ENCODE measurements at regions not wholly inside any gene's neighbourhood (a gene's known extent, or its start where the extent isn't known, plus 50 kb on each side); places are given as distances from the start of the nearest gene placed in this dataset.
"Not testable (repeated sequence)": the region's sequence is repeated elsewhere in the genome, so short reads cannot be mapped to it uniquely, and the experiment has no call there.

DNA sequence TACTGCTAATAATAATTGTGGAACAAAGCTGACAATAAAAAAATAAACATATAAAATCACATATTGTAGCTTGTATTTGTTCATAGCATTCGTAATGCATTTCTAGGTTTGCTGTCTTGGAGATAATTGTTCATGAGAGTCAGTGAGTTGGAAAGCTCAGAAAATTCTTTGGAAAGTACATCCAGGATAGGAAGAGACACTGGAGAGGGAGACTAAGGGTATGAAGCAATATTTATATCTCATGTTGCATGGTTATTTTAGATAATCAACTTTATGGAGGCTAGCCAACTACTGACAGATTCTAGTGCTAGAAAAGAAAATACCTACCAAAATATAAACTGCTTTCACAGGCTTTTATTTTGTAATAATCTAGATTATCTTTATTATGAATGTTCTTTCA lies 1095.2 kb downstream of the FSCB start:
- DNase-seq (ENCODE audit: low read depth): no peak

DNA sequence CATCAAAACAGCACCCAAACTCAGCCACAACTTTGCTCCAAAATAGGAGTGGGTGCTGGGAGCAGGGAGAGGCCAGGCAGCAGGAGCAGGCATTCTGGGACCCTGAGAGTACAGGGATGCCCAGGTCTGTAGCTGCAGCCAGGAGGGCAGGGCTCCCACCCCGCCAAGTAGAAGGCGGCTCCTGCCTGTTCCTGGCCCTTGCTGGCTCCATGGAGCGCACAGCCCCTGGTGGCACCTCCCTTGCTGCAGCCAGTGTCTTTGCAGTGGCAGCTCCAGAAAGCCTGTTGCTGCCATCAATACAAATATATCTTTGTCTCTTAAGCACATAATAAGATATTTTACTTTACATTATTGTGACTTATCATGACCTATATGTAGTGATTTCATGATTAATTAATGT lies 1096.5 kb downstream of the FSCB start:
- DNase-seq (ENCODE audit: low read depth): no peak

DNA sequence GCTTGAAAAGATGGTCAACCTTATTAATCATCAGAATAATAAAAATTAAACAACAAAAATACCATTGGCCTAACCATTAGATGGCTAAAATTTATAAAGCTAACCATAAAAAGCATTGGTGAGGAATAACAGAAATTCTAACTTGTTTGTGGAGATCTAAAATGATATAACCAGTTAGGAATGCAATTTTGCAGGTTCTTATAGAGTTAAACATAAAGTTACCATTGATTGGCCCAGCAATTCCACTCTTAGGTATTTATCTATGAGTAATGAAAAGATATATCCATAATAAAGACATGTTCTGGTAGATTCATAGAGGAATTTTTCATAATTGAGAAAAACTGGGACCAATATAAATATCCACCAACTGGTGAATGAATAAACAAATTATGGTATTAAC lies 1098.6 kb downstream of the FSCB start:
- no peak for DNase-seq (ENCODE audit: low read depth)

DNA sequence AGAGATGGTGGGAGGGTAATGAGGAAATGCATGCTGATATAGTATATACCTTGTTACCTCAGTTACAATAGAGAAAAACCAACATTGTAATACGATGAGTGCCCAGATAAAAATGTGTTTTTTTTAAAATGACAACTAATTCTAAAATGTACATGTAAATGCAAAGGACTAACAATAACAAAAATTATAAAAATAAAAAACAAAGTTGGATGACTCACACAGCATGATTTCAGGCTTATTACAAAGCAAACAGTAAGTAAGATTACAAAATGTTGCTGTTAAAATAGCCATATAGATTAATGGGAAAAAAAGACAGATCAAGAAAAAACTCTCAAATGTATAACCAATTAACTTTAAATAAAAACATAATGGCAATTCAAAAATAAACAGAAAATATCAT lies 1099.4 kb downstream of the FSCB start:
- DNase-seq (ENCODE audit: low read depth): no peak

DNA sequence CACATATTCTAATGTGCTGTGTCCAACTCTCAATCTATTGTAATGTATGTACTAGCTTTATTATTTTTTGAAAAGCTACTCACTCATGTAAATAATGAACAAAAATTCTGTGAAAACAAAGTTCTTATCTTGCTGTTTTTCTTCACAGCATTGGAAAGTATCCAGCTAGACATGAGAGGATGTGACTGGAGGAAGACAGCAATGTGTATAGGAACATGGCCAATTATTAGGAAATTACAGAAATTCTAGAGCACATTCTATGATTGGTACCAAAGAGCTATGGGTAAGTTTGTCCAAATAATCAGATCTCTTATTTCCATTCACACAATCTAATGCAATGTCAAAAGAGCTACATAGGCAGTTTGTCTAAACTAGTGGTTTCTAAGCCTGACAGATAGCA lies 1100.2 kb downstream of the FSCB start:
- DNase-seq (ENCODE audit: low read depth): no peak

DNA sequence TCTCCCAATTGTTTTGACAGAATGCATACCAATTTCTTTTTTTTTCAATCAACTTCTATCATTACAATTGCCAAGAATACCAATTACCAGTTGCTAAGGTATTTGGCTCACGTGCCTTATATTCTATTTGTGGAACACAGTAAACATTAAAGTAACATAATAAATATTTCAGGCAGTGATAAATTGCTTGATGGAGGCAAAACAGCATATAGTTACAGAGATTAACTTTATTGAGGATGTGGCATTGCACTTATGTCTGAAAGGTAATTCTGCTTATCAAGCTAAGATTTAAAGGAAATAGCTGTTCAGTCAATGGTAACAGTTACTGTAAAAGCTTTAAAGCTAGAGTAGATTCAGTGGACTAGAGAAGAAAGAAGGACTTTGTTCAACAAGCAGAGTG lies 1107.8 kb downstream of the FSCB start:
- DNase-seq (ENCODE audit: low read depth): no peak

DNA sequence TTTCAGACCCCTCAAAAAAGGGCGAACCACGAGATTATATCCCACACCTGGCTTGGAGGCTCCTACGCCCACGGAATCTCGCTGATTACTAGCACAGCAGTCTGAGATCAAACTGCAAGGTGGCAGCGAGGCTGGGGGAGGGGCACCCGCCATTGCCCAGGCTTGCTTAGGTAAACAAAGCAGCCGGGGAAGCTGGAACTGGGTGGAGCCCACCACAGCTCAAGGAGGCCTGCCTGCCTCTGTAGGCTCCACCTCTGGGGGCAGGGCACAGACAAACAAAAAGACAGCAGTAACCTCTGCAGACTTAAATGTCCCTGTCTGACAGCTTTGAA lies 1136.6 kb downstream of the FSCB start:
- DNase-seq (ENCODE audit: low read depth): not testable (repeated sequence)

DNA sequence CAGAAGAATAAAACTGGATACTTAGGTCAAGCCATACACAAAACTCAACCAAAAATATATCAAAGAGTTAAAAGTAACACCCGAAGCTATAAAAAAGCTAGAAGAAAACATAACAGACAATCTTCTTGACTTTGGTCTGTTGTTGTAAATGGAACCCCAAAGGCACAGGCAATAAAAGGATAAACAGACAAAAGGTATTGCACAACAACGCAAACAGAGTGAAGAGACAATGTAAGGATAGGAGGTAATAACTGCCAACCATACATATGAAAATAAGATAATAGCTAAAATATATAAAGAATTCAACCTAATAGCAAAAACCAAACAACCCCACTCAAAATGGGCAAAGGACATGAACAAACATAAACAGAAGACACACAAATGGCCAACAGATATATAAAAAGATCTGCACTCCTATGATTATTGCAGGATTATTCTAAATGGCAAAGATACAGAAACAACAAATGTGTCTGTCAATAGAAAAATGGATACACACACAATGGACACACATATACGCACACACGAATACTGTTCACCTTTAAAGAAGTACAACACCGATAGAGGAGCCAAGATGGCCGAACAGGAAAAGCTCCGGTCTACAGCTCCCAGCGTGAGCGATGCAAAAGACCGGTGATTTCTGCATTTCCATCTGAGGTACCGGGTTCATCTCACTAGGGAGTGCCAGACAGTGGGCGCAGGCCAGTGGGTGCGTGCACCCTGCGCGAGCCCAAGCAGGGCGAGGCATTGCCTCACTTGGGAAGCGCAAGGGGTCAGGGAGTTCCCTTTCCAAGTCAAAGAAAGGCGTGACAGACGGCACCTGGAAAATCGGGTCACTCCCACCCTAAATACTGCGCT lies 1137.1 kb downstream of the FSCB start:
- no peak for DNase-seq (ENCODE audit: low read depth)

DNA sequence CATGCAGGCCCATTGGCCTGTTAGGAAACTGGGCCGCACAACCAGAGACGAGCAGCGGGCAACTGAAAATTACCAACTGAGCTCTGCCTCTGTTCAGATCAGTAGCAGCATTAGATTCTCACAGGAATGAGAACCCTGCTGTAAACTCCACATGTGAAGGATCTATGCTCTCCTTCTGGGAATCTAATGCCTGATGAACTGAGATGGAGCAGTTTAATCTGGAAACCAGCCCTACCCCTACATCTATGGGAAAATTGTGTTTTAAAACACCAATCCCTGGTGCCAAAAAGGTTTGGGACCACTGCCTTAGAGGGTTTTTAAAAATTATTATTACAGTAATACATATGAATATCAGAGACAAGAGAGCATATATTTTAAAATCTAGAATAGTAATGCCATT lies 1144.5 kb downstream of the FSCB start:
- no peak for DNase-seq (ENCODE audit: low read depth)

DNA sequence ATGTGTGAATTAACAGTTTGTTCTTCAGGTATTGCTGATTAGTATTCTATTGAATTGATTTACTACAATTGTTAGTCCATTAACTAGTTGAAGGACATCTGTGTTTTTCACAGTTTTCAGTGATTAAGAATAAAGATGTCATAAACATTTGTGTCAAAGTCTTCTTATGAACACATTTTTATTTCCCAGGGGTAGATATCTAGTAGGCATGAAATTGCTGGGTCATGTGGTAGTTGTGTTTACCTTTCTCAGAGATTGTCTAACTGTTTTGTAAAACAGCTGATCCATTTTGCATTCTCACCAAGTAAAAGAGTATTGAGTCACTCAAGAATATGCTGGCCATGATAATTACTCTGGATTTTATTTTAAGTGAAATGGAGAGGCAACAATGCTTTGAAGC lies 1145.3 kb downstream of the FSCB start:
- DNase-seq (ENCODE audit: low read depth): no peak

DNA sequence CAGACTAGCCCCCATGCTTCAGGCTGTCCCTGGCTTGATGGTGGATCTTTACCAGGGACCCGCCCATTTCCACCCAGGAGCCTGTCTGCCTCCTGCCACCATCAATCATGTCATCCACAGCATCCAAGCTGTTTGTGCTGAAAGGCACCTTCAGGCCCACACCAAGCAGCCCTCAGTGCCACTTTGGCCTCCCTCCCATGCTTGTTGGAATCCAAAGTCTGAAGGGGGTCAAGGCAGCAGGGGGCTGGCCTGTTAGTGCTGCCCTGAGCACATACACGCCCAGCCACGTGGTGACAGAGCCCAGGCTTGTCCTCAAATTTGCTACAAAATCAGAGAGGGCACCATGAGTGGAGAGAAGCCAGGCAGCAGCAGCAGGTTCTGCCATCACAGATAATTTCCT lies 1146.8 kb downstream of the FSCB start:
- DNase-seq (ENCODE audit: low read depth): no peak

DNA sequence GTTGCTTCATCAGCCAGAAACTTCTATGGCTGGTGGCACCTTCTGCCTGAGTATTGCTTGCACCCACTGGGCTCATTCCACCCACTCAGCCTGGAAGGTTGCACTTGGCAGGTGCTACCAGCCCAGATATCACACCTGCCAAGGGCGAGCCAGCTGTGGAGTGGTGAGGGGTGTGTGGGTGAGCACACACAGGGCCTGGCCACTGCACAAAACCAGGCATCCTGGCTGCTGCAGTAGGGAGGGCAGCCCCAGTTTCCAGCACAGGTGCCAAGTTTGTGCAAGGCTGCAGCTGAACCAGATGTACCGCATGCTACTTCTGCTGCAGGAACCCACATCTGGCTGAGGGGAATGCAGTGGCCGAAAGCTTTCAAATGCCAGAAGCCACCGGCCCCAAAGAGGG lies 1147.8 kb downstream of the FSCB start:
- no peak for DNase-seq (ENCODE audit: low read depth)

DNA sequence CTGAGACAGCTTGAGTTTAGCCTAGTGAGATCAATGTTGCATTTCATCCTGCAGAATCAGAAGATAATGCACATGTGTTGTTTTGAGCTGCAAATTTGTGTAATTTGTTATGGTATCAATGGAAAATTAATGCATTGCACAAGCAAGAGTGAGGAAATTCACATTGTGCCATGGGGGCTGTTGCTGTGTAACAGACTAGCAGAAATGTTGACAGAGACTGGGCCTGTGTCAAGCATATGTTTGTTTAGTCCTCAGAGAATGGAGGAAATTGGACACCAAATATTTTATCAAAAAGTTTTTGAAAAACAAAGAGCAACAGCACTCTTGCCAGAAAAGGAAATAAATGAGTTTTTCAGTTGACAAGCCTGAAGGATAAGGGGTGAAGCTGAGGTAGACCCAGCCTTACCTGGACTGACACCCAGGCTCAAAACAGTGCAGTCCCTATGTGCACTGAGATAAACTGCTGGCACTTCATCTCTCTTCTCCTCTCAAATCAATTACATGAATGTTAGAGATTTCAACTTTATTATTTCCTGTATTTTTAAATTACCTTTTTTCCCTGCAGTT lies 1150.0 kb downstream of the FSCB start:
- DNase-seq (ENCODE audit: low read depth): no peak

DNA sequence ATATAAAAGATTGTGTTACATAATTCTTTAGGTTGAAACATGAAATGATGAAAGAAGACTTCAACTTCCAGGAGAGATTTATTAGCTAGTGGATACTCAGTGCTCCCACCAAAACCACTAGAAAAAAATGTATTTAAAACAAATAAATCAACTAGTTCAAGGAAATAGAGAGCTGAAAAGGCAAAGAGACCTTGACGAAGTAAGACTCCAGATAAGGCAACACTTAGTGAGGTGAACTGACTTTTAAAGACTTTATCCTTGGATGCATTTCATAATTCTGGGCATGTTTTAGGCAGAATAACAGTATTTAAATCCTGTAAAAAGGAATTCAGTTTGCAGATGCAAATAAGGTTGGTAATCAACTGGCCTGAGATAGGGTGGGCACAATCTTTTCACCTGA lies 1150.7 kb downstream of the FSCB start:
- no peak for DNase-seq (ENCODE audit: low read depth)

DNA sequence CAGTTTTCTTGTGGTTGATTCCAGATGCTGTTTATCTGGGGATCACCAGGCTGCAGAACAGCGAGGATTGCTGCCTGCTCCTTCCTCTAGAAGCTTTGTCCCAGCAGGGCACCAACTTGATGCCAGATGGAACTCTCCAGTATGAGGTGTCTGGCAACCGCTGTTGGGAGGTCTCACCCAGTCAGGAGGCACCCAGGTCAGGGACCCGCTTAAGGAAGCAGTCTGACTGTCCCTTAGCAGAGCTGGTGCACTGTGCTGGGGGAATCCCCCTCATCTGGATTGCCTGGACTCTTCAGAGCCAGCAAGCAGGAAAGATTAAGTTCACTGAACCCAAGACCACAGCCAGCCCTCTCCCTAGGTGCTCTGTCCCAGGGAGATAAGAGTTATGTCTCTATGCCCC lies 1165.2 kb downstream of the FSCB start:
- DNase-seq (ENCODE audit: low read depth): no peak

DNA sequence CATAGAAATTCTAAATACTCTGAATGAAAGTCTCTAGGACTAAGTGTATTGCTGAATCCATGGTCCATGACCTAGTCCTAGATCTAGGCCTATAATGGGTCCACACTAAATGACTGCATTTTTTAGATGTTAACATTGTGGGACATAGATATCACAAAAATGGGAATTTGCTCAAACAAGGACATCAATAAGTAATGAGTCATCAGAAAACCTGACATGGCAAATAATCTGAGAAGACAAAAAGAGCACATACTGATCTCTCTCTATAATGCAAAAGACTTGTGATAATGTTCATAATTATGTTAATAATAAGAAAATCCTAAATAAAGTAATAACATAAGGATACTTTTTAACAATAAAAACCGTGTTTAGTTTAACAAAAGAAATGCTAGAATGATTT lies 1168.4 kb downstream of the FSCB start:
- DNase-seq (ENCODE audit: low read depth): no peak

DNA sequence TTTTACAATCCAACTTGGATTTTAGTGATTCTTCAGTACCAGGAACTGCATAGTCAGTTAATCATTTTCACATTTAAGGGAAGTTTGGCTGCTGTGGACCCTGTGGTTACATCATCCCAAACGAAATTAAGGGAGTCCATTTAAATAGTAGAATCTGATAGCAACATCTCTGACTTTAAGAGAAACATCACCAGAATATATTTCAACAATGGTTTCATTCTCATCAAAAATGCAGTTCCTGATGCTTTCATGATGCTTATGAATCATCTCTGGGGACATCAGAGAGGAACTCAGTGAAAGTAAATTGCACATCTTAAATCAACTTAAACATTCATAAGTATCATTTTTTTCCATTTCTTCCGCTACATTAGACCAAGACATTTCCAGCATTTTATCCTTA lies 1170.7 kb downstream of the FSCB start:
- DNase-seq (ENCODE audit: low read depth): no peak

DNA sequence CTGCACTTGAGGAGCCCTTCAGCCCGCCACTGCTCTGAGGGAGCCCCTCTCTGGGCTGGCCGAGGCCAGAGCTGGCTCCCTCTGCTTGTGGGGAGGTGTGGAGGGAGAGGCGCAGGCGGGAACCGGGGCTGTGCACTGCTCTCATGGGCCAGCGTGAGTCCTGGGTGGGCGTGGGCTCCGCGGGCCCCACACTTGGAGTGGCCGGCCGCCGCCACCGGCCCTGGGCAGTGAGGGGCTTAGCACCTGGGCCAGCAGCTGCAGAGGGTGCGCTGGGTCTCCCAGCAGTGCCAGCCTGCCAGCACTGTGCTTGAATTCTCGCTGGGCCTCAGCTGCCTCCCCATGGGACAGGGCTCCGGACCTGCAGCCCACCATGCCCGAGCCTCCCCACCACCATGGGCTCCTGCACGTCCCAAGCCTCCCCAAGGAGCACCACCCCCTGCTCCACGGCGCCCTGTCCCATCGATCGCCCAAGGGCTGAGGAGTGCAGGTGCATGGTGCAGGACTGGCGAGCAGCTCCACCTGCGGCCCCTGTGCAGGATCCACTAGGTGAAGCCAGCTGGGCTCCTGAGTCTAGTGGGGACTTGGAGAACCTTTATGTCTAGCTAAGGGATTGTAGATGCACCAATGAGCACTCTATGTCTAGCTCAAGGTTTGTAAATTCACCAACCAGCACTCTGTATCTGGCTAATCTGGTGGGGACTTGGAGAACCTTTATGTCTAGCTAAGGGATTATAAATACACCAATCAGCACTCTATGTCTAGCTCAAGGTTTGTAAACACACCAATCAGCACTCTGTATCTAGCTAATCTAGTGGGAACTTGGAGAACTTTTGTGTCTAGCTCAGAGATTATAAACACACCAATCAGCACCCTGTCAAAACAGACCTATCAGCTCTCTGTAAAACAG lies 1180.3 kb downstream of the FSCB start:
- not testable (repeated sequence) for DNase-seq (ENCODE audit: low read depth)

DNA sequence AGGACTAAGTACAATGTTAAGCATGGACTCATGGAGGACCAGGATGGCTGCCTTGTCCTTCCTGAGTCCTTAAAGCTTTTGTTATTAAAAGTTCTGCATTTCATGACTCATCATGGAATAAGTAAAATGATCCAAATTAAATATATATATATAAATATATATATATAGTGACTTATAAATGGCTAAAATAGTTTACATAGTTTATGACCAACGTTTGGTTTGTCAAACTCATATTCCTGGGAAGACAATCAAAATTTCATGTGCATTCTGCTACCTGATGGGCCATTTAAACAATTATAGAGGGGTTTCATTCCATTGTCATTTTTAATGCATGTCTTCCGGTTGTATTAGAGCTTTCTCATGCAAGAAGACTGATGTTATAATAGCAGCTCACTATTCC lies 1190.7 kb downstream of the FSCB start:
- DNase-seq (ENCODE audit: low read depth): no peak

DNA sequence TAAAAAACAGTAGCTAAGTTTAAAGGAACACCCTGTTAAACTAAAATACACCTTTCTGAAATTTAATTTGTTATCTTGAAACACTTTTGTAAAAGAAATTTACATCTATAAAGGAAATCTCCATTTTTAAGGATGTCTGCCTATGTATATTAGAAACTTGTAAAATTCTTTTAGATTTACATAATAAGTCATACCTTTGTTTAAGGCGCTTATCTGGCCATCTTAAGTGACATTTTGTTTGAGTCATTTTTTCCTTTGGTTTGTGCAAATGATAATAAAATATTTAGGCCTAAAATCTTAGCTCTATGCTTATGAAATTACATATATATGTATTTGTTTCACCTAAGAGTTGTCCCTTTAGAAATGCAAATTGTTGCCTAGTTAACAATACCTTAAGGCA lies 1193.4 kb downstream of the FSCB start:
- DNase-seq (ENCODE audit: low read depth): no peak

DNA sequence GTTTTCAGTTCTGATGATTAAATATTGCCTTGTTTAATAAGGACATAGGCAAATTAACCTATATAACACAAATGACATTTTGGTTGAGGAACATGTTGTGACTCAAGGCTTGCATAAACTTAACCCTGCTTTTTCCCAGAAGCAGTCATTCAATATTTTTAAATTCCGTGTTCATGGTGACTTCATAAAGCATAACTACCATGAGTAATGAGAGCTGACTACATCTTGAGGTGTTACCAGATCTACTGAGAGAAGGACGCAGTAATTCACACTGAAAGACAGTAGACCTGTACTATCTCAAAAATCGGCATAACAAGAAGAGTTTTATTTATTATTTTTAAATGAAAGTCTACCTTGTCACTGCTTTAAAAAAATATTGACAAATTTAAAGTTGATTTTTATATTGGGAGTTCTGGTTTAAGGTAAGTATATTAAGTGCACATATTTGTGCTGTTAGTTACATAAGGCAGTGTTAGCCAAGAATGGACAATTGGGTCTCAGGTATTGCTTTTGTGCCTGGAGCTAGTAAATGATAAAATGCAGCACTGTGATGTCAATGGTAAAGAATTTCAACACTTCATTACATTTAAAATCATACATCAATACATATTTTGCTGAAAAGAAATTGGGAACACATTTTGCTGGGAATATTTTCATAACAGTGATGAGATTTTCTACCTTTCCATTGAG lies 1198.5 kb downstream of the FSCB start:
- DNase-seq (ENCODE audit: low read depth): no peak

DNA sequence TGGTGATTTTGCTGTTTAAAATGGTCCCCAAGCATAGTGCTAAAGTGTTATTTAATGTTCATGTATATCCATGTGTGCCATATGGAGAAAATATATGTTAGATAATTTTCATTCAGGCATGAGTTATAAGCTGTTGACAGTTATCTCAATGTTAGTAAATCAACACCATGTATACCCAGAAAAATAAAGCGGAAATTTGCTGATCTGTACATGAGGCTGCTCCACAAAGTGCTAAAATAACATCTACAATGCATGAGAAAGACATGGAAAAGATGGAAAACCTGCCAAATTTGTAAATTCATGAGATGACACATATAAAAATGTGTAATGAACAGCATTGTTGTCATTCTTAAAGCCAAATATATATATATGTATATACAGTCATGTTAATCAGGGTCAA lies 1199.2 kb downstream of the FSCB start:
- no peak for DNase-seq (ENCODE audit: low read depth)

DNA sequence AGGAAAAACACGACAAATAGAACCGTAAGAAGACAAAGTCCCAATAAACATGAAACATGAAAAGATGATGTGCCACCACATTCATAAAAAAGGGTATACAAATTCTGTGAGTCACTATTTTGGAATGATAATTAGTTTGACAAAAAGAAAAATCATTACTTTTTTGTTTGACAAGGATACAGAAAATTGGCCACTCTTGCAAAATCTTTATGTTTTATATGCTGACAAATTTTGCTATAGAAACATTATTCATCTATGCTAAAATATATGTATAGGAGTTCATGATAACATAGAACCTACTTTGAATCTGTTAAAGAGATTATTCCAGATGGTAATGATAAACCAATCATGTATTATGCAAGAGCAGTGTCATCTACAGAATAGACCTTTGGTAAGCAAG lies 1201.0 kb downstream of the FSCB start:
- no peak for DNase-seq (ENCODE audit: low read depth)
